ENCODE measurements at regions not wholly inside any gene's neighbourhood (a gene's known extent, or its start where the extent isn't known, plus 50 kb on each side); places are given as distances from the start of the nearest gene placed in this dataset.

DNA sequence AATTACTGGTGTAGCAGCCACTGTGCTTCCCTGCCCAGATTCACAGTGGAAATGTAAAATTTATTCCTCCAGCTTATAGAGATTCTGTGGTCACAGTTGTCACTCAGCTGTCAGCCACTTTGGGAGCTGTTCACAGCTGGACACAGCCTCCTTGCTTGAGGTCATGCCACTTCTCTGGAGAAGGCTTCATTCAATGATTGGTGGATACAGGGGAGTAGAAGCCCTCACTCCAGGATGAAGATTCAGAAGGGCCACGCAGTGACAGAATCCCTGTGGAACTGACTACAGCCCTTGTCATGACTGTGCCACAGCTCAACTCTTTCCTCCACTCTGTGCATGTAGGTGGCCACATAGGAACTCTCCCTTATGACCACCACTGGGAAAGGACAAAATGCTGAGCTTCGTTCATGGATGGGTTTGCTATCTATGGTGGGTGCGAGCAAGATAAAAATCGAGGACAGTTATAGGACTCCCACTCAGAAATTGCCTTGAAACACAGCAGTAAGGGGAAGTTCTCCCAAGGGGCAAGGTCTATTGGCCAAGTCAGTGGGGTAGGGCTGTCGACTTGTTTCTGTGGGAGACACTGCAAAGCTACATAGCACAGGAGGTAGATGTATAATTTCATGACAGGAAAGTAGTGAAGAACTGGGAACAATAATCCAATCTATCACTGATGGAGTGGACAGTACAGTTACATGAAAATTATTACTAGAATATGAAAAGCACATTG, 98.7 kb downstream of the CCNA1 start:
- TF ChIP-seq, protein P1, sequence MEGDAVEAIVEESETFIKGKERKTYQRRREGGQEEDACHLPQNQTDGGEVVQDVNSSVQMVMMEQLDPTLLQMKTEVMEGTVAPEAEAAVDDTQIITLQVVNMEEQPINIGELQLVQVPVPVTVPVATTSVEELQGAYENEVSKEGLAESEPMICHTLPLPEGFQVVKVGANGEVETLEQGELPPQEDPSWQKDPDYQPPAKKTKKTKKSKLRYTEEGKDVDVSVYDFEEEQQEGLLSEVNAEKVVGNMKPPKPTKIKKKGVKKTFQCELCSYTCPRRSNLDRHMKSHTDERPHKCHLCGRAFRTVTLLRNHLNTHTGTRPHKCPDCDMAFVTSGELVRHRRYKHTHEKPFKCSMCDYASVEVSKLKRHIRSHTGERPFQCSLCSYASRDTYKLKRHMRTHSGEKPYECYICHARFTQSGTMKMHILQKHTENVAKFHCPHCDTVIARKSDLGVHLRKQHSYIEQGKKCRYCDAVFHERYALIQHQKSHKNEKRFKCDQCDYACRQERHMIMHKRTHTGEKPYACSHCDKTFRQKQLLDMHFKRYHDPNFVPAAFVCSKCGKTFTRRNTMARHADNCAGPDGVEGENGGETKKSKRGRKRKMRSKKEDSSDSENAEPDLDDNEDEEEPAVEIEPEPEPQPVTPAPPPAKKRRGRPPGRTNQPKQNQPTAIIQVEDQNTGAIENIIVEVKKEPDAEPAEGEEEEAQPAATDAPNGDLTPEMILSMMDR (IDR thresholded peaks at IDR 0.05; ENCODE audit: control insufficient read depth, insufficient read depth, low read depth, low read length, missing control alignments): no peak
- DNase-seq (ENCODE audit: low read depth): no peak

DNA sequence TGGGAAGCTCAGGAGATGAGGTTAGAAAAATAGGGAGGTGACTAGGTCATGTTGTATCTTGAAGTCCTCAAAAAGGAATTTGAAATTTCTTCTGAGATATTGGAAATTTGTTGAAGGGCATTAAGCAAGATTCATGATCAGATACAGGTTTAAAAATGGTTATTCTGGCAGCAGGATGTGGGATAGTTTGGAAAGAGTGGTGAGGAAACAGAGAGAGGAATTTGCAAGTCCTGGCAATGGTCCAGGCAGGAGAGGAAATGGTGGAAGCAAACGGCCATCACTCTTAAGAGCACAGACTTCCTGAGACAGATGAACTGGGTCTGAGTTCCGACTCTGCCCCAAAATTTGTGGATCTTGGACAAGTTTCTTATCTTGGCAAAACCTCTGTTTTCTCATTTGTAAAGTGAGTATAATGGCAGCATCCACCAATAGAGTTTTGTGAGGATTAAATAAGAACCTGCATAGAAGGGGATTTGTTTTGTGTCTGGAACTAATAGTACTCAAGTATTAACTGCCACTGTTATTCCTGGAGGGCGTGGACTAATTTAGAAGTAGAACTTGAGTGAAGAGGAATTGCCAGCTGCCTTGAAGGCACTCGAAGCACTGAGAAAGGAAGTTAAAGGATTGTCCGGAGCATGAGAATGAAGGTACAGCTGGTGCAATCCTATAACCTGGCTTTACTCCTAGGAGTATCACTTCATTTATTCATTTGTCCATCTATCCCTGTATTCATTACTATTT, 99.6 kb downstream of the CCNA1 start:
- TF ChIP-seq, protein P1 (IDR thresholded peaks at IDR 0.05; ENCODE audit: control insufficient read depth, insufficient read depth, low read depth, low read length, missing control alignments): no peak
- peak; percentile 1 for DNase-seq (ENCODE audit: low read depth)

More for the DNA sequence above, 98.7 kb downstream of the CCNA1 start:
- no peak overlapping the region for H3K4me3 ChIP-seq (ENCODE audit: control insufficient read depth, low read depth, low read length)

DNA sequence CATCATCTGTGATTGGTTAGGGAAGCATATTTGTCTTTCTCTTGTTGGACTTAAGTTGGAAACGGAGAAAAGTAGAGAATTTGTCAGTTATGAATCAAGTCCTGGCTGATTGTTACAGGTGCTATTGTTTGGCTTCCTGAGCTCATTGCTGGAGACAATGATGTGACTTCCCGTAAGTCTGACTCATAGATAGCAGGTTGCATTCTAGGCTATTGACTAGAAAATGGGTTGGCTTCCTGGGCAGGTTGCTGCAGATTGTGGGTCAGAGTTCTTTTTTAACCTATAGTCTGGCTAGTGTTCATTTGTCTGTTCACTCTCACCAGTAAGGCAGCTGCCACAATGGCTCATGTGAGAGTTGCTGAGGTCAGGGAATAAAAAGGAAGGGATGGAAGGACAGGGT, 101.5 kb downstream of the CCNA1 start:
- TF ChIP-seq, protein P1 (IDR thresholded peaks at IDR 0.05; ENCODE audit: control insufficient read depth, insufficient read depth, low read depth, low read length, missing control alignments): no peak
- no peak overlapping the region for H3K4me3 ChIP-seq (ENCODE audit: control insufficient read depth, low read depth, low read length)
- no peak for DNase-seq (ENCODE audit: low read depth)

More for the DNA sequence above, 99.6 kb downstream of the CCNA1 start:
- no peak overlapping the region for H3K4me3 ChIP-seq (ENCODE audit: control insufficient read depth, low read depth, low read length)

DNA sequence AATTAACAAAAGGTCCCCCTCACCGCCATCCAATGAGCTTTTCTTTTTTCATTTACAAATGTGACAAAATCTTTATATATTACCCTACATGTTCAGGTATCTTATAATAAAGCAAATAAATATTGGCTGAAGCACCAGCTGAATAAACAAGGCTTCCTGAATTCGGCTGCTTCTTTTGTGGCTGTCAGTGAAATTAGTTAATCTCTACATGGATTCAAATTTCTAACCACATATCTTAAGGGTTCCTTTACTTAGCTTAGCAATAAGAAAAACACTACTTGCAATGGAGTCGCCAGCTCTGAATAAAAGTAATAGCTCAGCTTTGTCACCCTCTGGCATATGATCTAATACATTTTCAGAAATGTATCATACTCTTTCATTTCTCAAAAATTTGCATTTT, 104.3 kb downstream of the CCNA1 start:
- TF ChIP-seq, protein P1 (IDR thresholded peaks at IDR 0.05; ENCODE audit: control insufficient read depth, insufficient read depth, low read depth, low read length, missing control alignments): no peak
- no peak overlapping the region for H3K4me3 ChIP-seq (ENCODE audit: control insufficient read depth, low read depth, low read length)
- no peak for DNase-seq (ENCODE audit: low read depth)

DNA sequence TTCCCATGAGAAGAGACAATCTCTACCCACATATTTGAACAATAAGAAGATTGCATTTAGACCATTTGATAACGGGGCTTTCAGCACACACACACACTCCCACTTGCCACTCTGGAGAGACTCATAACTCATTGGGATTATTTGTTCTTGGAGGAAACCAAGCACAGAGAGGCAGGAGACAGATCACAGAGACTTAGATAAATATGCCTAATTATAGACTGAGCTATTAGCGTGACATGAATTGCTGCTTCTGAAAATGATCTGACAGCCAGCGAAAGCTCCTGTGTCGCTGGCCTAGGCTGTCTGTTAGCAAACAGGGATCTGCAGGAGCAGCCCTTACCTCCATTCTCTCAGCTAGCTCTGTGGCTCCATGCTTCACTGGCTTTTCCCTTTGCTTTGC, 111.4 kb downstream of the CCNA1 start:
- TF ChIP-seq, protein P1 (IDR thresholded peaks at IDR 0.05; ENCODE audit: control insufficient read depth, insufficient read depth, low read depth, low read length, missing control alignments): no peak
- H3K4me3 ChIP-seq (ENCODE audit: control insufficient read depth, low read depth, low read length): no peak overlapping the region
- no peak for DNase-seq (ENCODE audit: low read depth)

DNA sequence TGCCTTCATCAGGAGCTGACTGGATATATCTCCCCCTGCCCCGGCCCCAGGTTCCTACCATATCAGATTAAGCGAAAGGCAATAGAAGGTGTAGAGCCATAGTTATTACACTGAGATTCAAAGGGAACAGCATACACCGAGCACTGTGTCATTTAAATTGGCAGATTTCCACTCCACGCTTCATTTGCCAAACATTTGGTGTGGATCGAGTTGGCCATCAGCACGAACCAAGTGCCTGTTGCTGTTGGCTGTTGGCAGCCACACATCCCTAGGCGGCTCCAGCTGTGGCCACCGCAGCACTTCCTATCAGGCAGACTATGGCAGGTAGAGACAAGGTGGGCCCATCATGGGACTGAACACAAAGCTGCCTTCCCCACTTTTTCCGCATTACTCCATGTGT, 115.8 kb downstream of the CCNA1 start:
- TF ChIP-seq, protein P1 (IDR thresholded peaks at IDR 0.05; ENCODE audit: control insufficient read depth, insufficient read depth, low read depth, low read length, missing control alignments): no peak
- DNase-seq (ENCODE audit: low read depth): no peak

More for the DNA sequence above, 115.8 kb downstream of the CCNA1 start:
- H3K4me3 ChIP-seq (ENCODE audit: control insufficient read depth, low read depth, low read length): no peak overlapping the region
